Embryonic facial prominence (tissue), 1 donor: ENCODE measurements at regions not wholly inside any gene's neighbourhood (a gene's known extent, or its start where the extent isn't known, plus 50 kb on each side); places are given as distances from the start of the nearest gene placed in this dataset.
A peak's percentile ranks its signal among the peaks of the same experiment; 100 is the strongest.

Experiments used
- DNase-seq: peaks from one replicate; pipeline ENCODE4 v3.0.0-alpha.2; 2016; ENCODE audit errors: extremely low spot score

- no peak for DNase-seq
Observed at GRCh38 chr20:16175322-16175961, 397.8 kb downstream of the KIF16B start.

GRCh38 chr20:16174311-16174710, 398.9 kb downstream of the KIF16B start:
- no peak for DNase-seq

DNA sequence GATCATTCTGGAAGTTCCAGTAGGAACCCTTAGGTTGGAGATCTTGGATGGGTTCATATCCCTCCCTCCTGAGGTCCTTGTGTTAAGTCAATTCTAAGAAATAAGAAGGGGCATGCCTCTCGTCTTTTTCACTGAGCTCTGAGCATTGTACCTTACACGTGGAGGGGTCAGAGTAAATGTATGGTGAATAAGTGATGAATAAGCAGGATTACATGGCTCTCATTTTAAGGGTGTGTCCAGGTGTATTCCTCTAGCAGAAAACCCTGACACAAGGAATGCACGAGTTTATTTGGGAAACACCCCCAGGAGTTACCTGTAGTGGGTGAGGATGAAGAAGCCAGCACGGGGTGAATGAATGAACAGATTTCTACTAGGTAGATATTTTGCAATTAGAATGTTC, 400.2 kb downstream of the KIF16B start:
- no peak for DNase-seq

DNA sequence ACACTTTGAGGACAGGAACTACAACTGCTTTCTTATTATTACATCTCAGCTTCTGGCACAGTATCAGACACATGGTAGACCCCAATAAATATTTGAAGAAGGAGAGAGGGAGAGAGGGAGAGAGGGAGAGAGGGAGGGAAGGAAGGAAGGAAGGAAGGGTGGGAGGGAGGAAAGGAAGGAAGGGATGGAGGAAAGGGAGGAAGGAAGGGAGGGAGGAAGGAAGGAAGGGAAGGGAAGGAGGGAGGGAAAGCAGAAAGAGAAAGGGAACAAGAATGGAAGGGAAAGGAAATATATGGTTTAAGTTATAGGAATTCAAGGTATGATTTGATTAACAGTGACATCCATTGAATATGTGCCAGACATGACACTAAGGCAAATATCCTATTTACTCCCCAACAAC, 402.1 kb downstream of the KIF16B start:
- no peak for DNase-seq

DNA sequence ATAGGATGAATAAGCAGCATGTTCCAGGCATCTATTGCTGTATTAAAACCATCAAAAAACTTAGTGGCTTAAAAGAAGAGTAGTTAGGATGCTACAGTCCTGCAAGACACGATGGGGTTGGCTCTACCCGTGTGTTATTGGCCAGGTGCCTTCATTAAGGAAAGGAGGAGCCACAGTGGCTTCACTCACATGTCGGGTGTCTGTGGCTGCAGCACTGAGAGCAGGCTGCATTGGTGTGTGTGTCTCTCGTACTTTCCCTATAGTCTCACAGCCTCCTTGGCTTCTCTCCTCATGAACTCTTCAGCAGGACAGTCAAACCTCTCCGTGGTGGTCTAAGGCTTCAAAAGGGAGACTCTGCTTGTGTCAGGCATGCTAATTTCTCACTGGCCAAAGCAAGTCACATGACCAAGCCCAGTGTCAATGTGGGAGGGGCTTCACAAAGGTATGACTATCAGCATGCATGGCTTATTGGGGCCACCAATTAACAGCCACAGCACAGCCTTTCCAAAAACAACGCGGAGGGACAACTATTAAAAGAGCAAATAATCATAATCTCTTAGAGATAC, 402.8 kb downstream of the KIF16B start:
- DNase-seq = no peak

- DNase-seq = peak; percentile 11
Observed at GRCh38 chr20:16167423-16168130, 405.7 kb downstream of the KIF16B start.

DNA sequence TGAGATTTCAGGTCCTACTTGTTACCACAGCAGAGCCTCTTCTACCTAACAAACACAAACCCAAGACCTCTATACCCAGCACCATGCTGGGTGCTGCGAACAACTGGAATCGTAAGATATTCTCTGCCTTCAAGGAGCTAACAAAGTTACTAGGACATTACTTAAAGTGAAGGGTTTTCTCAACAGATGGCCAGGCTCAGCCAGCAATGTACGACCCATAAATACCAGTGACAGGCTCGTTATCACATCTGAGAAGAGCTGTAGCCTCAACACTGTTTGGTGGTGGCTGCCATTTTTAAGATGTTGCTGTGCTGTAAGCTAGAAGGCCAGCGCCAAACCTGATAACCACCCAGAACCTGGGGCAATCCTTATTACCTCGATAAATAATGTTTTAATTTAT, 406.5 kb downstream of the KIF16B start:
- no peak for DNase-seq

DNA sequence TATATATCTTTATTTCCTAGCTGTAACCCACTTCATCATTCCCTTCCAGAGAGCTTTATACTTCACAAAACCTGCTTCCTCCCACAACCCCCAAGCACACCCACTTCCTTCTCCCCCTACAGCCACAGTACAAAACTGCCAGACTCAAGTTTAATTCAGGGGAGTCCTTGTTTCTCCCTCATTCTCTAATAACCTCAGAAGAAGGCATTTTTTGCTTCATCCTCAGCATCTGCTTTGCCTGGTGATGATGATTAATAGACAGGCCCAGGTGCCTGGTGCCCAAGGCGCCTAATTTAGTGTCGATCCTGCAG, 414.3 kb downstream of the KIF16B start:
- no peak for DNase-seq

DNA sequence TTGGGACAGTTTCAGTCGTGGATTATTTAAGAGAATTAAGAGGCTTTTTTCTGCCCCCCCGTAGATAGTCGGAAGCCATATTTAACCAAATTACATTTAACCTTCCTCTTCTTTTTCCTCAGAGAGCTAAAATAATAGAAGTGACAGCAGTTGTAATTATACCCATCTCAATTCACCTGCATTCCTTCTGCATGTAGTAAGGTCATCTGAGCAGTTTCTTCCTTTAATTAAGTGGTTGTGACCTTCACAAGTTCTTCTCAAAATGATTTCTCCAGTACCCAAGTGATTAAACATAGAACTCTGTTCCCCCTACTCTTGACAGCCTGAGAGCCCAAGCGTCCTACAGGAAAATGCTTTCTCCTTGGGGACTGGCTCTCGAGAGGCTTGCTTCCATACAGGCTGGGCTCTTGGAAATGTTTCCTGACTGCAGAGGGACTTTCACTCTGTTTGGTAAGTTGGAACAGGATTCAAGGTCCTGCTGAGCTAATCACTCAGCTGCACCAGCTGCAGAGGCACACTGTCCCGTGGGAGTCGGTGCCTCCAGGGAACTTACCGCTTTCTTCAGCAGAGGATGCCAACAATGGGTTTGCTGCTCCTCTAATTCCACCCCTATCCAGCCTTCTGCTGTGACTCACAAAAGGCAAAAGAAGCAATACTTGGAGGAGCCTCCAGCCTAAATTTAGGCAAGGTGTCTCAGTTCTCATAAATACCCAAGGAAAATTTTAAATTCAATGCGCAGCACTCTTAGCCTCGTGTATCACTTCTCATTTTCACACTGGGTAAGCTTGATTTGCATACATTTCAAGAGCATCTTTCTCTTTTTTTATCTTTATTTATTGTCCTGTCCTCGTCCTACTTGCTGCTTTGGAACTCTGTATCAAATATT, 414.9 kb downstream of the KIF16B start:
- no peak for DNase-seq

GRCh38 chr20:16147916-16148315, 425.3 kb downstream of the KIF16B start:
- DNase-seq = no peak

- DNase-seq = no peak
Observed at GRCh38 chr20:16147216-16147615, 426.0 kb downstream of the KIF16B start.

DNA sequence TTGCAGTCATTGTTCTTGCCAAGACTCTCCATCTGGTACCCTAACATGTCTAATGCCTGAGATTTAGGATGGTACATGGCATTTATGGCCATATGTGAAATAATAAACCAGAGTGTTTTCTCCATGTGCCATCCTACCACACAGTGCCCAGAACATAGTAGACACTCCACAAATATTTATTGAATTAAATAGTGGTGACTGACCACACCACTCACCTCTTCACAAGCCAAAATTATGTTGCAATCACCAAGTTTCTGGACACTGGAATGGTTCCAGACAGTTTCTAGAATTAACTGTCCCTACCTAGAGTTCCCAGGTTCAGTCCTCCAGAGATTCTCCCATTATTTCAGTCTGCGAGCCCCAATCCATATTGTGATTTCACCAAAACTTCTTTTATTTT, 427.3 kb downstream of the KIF16B start:
- no peak for DNase-seq

DNA sequence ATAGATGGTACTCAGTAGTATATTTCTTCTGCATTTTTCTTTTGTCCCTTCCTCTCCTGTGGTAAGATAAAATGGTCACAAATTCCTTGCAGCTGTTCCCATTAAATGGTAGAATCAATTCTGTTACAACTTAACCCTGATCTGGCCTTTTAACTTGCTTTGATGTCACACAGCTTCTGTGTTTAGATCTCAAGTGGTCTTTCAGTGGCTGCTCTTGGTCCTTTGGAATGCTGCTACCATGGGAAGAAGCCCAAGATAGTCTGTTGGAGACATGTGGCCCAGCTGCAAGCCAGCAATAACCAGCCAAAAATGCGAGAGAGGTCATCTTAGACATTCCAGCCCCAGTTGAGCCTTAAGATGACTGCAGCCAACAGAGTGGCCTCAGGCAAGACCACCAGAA, 429.7 kb downstream of the KIF16B start:
- DNase-seq = no peak

GRCh38 chr20:16135630-16136029, 437.6 kb downstream of the KIF16B start:
- DNase-seq = no peak

- no peak for DNase-seq
Observed at GRCh38 chr20:16132036-16132798, 441.0 kb downstream of the KIF16B start.

GRCh38 chr20:16129411-16129810, 443.8 kb downstream of the KIF16B start:
- DNase-seq = no peak

- no peak for DNase-seq
Observed at GRCh38 chr20:16128538-16129106, 444.6 kb downstream of the KIF16B start.

- DNase-seq = no peak
Observed at GRCh38 chr20:16125816-16126215, 447.4 kb downstream of the KIF16B start.

DNA sequence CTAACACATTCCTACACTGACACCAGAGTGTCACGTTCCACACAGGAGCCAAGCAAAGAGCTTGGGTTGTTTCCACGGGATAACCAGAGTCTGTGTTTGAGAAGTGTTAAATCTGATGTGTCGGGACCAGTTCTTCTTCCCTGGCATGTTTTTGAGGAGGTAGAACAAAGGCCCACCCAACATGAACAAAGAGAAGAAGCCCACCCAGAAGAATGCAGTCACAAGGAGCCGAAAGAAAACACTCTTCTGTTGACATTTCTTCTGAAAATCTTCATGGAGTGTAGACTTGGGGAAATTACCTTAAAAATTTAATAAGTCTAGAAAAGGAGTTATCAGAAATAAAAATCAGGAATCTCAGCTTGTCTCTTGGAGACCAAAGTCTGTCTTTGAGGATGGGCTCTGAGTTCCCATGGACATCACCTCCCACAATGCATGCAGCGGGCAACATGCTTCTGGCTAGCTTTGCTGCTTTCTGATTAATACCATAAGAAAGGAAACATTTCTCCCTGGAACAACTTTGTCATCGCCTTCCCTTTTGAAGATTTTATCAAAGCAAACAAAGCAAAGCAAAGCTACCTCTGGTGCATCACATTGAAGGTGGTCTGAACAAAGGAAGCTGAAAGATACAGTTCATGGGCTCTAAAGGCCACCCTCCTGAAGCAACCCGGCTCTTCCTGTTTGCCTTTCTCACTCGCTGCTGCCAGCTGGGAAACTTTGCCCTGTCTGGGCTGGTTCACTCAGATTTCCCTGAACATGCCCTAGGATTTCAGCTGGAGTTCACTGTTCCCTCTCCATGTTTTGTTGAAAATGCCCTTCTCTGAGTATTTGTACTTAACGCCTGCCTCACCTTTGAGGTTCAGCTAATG, 448.1 kb downstream of the KIF16B start:
- DNase-seq = no peak

- DNase-seq = no peak
Observed at GRCh38 chr20:16124491-16124890, 448.8 kb downstream of the KIF16B start.
